GM10266 (cell line): ENCODE measurements at regions not wholly inside any gene's neighbourhood (a gene's known extent, or its start where the extent isn't known, plus 50 kb on each side); places are given as distances from the start of the nearest gene placed in this dataset.
"Not testable (repeated sequence)": the region's sequence is repeated elsewhere in the genome, so short reads cannot be mapped to it uniquely, and the experiment has no call there.

ENCODE experiments used
- DNase-seq: peaks from one replicate; pipeline ENCODE4 v3.0.0; 2012; ENCODE audit errors: extremely low spot score
- CTCF ChIP-seq: IDR thresholded peaks from 2 replicates; pipeline ENCODE4 v1.5.1; 2012; ENCODE audit warnings: mild to moderate bottlenecking, low read depth; ENCODE audit not compliant: control insufficient read depth, insufficient read depth; ENCODE audit errors: missing control alignments

- no peak for TF ChIP-seq CTCF
- no peak for DNase-seq
Observed at GRCh38 chr6:105537981-105538578, 135.2 kb upstream of the PREP start.

- TF ChIP-seq CTCF: no peak
- DNase-seq: no peak
Observed at GRCh38 chr6:105536961-105537360, 134.1 kb upstream of the PREP start.

DNA sequence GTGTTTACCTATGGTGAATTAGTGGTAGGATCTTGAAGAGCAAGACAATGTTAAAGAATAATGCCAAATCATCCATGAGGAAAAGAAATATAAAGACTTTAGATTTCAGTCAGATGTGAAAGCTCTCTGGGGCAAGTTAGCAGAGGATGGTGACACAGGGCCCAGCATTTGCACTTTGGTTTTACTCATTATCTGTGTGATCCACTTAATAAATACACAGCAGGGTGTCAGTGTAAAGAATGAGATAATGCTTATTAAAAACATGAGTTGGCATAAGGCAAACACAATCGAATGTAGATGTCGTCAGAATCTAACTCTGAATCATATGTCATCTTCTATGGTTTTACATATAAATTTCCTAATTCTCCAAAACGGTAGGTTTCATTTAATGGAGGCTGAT lies 130.4 kb upstream of the PREP start:
- TF ChIP-seq CTCF: no peak
- no peak for DNase-seq

GRCh38 chr6:105526225-105526872 lies 123.5 kb upstream of the PREP start:
- TF ChIP-seq CTCF: no peak
- no peak for DNase-seq

GRCh38 chr6:105522626-105523322 lies 119.9 kb upstream of the PREP start:
- DNase-seq: no peak
- TF ChIP-seq CTCF: no peak

GRCh38 chr6:105519954-105520353 lies 117.1 kb upstream of the PREP start:
- no peak for DNase-seq
- TF ChIP-seq CTCF: no peak

- not testable (repeated sequence) for DNase-seq
Observed at GRCh38 chr6:105518993-105519392, 116.1 kb upstream of the PREP start.
